Retina (tissue), 1 donor: ENCODE measurements at regions not wholly inside any gene's neighbourhood (a gene's known extent, or its start where the extent isn't known, plus 50 kb on each side); places are given as distances from the start of the nearest gene placed in this dataset.

Experiments
- DNase-seq: peaks from one replicate; pipeline ENCODE4 v3.0.0-alpha.2; 2016

DNA sequence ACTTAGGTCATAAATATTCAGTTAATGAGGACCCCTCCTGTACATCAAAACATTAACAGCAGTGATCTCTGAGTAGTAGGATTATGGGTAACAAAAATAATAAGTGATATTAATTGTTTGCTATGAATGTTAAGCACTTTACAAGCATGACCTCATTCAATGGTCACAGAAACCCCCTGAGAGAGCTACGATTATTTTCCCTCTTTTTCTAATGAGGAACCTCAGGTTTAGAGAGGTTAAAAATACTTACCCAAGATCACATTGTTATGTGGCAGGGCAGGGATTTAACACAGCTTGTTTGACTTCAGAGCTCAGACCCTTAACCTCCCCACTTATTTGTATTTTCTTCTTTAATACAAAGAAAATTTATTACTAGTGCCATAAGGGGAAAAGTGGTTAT is 228.2 kb downstream of the TBL1XR1 start:
- DNase-seq = no peak

DNA sequence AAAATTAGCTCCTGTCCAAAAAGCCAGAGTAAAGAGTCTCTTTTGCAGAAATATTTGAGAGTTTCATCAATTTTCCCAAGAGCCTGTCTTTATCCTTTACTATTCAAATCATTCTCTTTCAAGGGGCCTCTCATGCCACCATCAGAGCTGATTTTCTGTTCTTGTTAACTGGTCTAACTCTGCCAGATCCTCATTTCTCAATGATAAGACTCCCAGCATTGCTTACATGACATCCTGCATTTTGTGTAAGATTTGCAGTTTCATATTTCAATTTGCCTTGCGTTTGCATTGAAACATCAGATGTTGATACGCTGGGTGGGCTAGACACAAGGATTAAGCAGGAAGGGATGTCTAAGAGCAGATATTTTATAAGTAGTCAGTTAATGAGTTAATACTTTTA is 228.7 kb downstream of the TBL1XR1 start:
- no peak for DNase-seq

DNA sequence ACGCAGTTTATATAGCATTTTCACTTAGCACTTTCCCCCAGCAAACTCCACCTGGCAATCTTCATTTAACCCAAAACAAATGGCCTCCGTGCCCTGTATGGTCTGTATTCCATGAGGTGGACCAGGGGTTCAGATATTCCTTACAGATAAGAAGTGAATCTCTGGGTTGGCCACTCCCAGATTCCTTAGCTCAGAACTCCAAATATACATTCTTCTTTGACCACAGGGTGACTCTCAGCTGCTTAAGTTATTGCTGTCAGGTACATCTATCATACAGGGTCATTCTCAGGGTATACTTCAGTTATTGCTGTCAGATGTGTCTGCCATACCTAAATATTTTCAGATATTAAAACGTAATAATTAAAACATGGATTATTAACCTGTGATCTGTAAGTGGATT is 229.8 kb downstream of the TBL1XR1 start:
- DNase-seq = no peak

DNA sequence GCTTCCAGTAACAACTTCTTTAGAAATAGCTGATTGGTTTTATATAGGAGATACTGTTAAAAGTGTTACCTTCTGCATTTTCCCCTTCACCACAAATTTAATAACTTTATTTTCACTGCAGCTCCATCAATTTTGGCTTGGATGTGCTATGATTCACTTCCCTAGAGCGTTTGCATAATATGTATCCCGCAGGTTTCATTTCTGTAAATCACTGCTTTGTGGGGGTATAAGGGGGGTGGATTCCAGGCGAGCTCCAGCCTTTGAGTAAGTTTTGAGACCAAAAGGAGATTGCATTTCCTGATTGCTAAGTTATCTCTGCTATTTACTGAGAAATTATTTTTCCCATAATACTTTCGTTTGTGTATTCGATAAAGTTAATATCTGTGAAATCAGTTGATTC is 232.6 kb downstream of the TBL1XR1 start:
- no peak for DNase-seq

DNA sequence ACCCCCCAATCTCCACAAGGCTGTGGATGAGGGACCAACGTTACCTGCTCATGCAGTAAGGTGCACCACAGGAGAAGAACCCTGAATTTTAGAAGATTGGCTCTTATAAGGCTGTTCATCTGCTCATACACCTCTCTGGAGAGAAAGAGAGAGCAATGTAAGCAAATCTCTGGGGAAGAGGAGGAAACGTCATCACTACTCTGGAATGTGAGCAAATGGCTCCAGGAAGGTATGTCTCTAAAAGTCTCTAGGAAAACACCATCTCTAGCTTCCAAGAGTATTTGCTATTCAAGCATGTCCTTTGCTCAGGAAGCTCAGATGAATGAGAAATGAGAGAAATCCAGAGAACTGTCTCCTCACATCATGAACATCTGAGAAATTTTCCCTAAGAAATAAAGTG is 235.4 kb downstream of the TBL1XR1 start:
- no peak for DNase-seq

DNA sequence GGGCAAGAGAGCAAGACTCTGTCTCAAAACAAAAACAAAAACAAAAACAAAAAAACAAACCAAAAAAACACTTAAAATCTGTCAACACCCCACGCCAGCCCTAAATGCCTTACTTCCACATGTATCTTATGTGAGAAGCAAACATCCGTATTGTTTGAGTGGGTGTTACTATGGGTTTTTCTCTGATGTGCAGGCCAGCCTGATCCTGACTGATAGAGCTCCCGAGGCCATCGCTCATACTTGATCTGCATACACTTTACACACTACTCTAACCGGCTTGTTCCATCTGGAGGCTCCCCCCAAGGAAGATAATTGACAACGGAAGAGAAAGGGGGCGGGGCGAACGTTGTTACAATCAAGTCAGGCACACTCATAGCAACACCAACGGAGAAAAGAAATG is 237.4 kb downstream of the TBL1XR1 start:
- no peak for DNase-seq

DNA sequence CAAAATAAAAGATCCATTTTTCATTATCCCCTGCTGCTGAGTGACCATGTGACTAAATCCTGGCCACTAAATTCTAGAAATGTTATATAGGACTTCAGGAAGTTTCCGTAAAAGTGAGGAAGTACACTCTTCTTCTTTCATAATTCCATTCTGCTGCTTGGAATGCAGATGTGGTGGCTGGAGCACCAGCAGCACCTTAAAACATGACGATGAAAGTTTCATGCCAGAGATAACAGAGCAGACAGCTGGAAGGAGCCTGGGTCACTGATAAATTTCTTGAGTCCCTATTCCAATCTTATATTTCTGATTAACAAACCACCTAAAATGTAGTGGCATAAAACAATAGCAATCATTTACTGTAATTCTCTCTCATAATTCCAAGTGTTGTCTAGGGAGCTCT is 238.7 kb downstream of the TBL1XR1 start:
- DNase-seq = no peak

DNA sequence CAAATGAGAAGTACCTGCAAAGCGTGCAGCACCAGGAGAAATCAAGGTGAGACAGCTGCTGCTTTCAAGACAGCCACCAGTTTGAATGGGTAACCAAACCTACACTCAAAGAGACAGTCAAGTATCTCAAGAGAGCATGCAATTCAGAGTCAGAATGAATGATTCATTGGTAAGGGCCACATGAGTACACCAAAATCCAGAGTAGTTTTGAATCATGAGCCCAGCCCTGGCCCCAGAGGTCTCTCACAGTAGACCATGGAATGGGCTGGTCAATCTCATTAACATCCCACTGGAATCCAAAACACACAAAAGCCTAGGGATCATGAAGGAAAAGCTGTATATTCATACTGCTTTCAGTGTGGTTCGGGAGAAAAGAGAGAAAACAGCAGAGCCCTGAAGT is 242.8 kb downstream of the TBL1XR1 start:
- DNase-seq = no peak

DNA sequence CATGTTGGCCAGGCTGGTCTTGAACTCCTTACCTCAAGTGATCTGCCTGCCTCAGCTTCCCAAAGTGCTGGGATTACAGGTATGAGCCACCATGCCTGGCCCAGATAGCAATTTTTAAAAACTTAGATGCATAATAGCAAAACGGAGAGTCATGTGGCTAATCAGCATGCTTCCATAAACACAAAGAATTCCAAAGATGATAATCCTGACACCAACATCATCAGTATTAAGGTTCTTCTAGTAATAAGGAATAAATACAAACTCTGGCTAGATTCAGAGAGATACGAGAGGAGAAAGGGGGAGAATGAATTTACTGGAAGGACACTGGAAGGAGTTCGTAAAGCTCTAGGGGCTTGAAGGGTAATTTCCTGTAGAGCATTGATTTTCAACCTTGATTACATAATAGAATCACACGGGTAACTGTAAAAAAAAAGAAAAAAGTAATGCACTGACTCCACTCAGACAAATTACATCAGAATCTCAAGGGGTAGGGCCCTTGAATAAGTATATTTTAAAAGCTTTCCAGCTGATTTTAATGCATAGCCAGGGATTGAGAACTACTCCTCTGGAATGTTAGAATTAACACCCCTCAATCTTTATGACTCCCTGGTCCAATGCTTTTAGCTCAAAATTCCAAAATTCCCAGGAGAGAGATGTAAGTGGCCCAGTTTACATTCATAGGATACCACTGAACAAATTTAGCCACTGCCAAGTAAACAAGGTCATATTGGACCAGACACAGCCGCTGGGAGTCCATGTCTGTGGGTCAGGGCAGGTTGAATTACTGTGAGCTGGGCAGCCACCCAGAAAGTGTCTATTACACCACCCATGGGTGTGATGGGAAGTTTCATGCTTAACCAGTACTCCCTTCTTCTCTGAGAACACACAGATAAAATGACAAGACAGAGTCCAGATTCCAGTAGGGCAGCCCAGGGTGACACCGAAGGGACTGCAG is 243.9 kb downstream of the TBL1XR1 start:
- DNase-seq = no peak

DNA sequence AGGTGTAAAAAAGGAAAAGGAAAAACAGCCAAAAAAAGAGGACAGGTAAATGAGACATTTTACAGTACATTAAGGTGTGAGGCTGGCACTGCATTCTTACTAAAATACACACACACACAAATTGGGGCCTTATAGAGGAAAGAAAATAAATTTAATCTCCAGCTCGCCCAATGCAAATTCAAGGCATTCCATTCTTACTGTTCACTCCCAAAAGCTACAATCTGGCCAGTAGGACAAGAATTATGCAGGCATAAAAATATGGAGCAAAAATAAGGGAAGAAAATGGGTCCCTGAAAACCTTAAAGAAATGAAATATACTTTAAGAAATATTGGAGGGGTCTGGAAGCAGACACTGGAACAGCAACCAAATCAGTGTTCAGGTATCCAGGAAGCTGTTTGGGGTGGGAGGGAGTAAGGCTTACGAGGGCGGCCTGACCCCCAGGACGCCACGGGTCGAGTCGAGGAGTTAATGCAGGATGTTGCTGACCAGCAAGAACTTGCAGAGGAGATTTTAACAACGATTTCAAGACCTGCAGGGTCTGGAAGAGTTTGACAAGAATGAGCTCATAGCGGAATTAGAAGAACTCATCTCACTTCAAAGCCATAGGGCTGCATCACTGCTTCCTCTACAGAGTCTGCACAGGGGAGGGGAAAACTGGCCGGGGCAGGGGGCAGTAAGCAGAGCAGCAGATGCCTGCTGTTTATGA is 245.5 kb downstream of the TBL1XR1 start:
- DNase-seq = no peak

DNA sequence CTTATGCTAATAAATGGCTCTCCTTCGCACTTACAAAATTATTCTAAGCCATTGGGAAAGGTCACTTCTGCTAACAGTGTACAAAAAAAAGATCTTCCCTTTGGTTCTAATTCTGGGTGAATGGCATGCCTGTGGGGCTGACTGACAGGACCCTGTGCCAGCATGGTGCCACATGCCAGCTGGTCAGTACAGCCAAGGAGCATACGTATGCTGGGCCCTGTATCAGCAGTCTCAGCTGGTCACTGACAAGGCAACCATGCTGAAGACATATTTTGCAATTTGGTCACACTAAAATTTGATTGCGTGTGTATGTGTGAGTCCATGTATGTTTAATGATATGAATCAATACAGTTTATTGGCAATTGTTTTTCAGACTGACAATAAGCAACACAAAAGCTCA is 246.1 kb downstream of the TBL1XR1 start:
- no peak for DNase-seq

DNA sequence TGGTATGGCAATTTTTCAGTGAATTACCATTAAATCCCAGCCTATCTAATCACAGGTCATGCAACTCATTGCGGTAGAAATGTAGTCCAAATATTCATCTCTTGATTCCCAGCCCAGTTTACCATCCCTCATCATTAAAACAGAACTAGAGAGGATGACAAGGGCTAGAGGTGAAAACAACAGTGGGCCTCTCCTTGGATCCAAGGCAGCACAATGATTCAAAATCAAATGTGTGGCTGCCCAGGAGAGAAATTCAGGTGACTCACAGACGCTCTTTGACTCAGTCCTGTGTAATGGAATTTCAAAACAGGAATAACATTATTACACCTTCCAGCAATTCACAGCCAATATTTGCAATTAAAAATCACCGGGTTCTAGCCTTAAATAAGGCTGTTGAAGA is 246.5 kb downstream of the TBL1XR1 start:
- DNase-seq = no peak

DNA sequence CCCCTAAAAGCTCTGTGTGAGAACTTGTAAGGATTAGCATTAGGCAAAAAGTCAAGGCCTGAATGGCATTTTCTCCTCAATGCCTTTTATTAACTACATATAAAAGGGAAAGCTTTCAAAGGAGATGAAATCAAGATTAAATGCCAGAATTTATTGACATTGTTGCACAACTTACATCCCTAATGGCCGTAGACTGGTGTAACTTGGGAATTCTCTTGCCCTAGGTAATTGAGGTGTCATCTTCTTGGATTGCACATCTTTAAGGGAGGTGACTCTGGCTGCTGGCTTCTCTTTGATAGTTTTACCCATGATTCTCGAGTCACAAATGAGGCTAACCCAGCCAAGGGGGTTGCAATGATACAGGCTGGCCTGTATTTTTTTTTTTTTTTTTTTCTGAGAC is 249.1 kb downstream of the TBL1XR1 start:
- DNase-seq = no peak

DNA sequence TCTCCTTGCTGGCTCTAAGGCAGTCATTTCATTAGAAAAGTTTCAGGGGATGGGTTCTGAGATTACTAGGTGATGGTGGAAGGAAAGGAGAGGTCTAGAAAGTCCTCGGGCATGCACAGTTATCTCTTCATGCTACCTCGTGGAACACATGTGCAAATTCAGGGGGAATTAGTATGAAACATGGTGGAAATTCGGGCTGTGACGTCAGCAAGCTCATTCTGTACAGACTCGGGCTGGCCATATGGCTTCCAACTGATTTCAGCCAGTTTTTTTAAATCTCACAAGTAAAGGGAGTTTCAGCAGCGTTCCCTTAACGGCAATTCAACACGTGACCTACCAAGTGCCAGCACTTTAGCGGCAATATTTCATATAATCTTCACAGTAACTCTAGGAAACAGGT is 251.1 kb downstream of the TBL1XR1 start:
- DNase-seq = no peak

DNA sequence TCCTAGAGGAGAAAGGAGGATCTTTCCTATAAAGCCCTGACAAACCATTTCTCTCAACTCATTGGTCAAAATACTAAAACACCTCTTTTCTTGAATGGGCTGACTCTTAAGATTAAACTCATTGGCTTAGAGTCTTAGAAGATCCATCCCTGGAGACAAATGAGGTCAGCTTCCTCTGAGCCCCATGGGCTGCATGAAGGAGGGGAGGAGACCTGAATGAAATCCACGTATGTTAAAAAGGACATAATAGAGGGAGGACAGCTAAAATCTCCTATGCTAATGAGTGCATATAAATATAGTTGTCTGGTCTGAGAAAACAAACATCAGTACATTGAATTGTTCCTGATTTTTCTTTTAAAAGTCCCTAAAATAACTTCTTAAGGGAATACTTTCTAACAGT is 255.0 kb downstream of the TBL1XR1 start:
- DNase-seq = no peak

DNA sequence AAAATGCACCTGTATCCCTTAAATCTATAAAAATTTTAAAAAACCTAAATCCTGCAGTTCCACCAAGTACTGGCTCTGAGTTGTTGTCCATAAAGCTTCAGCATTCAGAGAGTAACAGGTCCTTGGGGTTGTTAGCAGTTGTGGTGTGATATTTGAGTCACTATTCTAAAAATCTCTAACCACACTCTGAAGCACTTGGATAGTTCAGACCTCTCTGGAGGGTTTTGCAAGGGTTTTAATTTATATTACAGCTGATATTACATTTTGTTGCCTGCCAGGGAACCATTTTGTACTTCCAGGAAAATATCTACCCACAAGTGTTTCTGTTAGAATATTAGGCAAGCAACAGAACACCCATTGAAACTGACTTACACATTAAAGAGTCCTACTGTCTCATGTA is 255.6 kb downstream of the TBL1XR1 start:
- DNase-seq = no peak

DNA sequence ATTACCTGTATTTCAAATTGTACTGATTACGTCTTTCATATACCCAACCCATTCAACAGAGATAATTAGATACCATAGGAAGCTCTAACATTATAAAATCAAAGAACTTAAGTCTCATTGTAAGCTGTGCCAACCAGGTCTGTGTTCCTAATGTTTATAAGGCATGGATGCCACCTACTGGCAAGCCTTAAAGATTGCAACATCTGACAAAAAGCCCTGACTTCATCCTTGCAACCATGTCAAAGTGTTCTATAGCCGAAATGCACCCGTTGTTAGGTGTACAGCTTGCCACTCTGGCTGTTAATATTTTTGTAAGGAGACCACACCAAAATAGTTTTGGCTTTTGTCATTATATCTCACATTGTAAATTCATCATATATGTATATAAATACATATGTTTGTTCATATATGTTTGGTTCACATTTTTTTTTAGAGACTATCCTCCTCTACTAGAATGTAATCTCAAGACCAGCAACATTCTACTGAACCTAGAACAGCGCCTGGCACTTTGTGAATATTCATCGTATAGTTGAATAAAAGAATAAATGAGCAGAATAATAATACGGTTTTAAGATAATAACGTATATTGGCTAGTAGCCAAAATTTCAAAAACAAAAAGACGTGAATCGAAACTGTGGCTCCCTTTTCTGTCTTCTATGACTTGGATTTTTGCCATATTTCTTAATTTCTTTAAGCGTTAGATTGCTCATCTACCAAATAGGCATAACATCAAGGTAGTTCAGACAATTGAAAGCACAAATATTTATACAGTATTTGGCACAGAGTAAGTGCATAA is 258.1 kb downstream of the TBL1XR1 start:
- peak; percentile 58 for DNase-seq

DNA sequence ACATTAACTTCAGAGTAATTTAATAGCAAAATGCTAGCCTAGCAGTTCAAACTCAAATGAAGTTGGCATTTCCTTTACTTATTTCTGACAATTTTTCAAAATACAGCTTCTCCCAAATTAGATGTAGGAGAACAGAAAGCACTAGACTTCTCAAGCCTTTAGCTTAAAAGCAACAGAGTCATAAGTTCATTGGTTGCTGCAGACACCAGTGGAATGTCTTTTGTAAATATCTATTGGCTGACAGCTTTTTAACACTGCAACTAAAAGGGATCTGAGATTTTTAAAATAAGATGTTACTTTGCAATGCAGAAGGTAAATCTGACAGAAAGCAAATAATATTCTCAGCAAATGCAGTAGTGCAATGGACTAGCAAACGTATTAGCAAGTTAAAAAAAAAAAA is 259.3 kb downstream of the TBL1XR1 start:
- no peak for DNase-seq

DNA sequence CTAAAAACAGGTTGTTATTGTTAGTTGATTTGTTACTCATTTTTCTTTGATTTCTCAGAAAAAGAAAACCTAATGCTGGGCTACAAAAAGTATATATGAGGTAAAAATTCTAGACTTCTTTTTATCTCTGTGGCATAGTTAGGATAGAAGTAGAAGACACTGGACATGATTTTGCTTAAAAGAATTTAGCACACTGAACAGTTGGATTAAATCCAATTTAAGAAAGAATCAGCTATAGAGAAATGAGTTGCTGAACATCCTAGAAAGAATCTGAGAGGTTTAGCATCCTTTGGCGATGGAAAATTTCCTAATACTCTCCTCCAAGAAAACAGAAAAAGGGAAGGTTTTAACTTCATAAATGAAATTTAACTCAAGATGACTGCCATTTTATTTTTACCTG is 259.7 kb downstream of the TBL1XR1 start:
- no peak for DNase-seq

DNA sequence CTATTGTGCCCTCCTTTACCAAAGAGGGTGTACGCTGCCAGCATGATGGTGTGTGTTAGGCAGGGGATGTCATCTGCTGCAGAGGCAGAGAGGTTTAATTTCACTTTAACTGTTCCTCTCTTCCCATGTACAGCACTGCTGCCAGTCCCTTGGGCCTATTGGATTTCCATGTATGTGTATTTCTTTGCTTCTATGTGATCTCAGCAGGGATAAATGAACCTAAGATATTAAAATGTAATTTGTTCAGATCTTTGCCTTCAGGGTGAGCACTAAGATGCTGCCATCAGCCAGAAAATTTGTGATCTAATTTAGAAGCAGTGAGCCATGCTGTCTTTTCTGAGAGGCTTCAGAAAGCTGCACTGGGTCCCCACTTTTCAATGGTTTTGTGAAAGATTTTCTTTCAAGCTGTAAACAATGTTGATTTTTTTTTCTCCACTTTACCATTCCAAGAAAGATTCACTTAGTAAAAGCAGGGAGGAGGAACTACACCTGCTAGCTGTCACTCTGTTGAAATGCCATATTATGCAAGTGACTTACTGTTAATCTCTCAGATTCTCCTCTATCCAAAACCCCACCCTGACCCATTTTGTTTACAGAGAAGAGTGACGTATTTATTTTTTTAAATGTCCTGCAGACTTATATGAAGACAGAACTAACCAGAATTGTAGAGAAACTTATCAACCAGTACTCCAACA is 261.9 kb downstream of the TBL1XR1 start:
- peak; percentile 32 for DNase-seq

DNA sequence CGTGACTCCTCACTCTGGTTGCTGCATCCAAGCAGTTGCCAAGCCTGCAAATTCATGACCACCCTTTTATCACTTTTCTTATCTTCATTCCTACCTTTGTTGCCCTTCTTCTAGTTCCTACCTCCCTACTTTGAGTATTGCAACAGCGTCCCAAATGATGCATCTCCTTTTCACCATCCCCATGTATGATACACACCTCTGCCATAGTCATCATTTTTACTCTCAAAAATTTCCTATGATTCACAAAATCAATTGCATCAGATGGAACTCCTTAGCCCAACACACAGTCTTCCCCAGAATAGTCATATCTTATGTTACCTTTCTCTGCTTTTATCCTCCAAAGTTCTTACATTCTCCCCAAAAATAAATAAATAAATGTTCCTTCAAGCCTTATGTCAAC is 262.6 kb downstream of the TBL1XR1 start:
- DNase-seq = no peak

DNA sequence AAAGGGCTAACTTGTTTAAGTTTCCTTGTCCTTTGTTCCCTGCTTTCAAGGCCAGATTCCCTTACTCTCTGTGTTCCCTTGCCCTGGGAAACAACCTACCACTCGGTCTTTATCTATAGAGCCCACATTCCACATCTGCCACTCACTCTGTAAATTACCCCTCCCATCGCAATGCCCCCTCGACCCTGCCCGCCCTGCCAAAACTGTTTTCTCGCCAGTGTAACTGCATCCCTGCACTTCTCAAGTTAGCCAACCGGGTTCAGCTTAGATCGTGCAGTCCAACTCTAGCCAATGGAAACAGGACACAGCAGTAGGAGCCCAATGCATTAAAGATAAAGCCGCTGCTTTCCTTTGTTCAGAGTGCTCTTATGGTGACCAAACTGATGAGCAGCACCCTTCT is 263.6 kb downstream of the TBL1XR1 start:
- DNase-seq = no peak

DNA sequence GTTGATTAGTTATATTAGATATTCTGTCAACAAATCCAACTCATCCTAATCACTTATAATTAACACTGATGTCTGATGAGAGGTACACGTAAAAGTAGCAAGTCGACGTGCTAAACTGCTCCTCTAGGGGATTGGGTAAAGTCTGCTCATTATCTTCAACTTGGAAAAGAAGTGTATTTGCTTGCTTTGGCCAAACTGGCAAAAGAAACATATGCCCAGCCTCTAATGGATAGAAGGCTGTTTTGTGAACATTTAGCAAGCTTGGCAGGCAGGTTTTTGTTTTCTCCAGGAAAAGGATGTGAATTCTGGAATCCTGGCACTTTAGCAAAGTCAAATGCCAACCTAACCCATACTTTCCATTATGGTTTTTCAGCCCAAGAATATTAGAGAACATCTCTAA is 264.8 kb downstream of the TBL1XR1 start:
- DNase-seq = no peak
